NCI-H1694 (cell line): ENCODE measurements at regions not wholly inside any gene's neighbourhood (a gene's known extent, or its start where the extent isn't known, plus 50 kb on each side); places are given as distances from the start of the nearest gene placed in this dataset.
"Not testable (repeated sequence)": the region's sequence is repeated elsewhere in the genome, so short reads cannot be mapped to it uniquely, and the experiment has no call there.

Source experiments
- DNase-seq: peaks from one replicate; lab custom pipeline; 2025; lab: John Stamatoyannopoulos, UW

GRCh38 chr12:47348206-47348605 is 268.4 kb upstream of the AMIGO2 start:
- no peak for DNase-seq

- no peak for DNase-seq
Measured at GRCh38 chr12:47346251-47347019, 266.7 kb upstream of the AMIGO2 start.

- no peak for DNase-seq
Measured at GRCh38 chr12:47343684-47344567, 264.2 kb upstream of the AMIGO2 start.

GRCh38 chr12:47340411-47341015 is 260.8 kb upstream of the AMIGO2 start:
- DNase-seq, result no peak

- DNase-seq, result no peak
Measured at GRCh38 chr12:47337581-47337980, 257.8 kb upstream of the AMIGO2 start.

GRCh38 chr12:47333271-47333858 is 253.6 kb upstream of the AMIGO2 start:
- not testable (repeated sequence) for DNase-seq

GRCh38 chr12:47328831-47329545 is 249.2 kb upstream of the AMIGO2 start:
- DNase-seq, result no peak

- no peak for DNase-seq
Measured at GRCh38 chr12:47326190-47326589, 246.4 kb upstream of the AMIGO2 start.

GRCh38 chr12:47323802-47324201 is 244.0 kb upstream of the AMIGO2 start:
- no peak for DNase-seq

GRCh38 chr12:47321436-47321835 is 241.7 kb upstream of the AMIGO2 start:
- no peak for DNase-seq

- DNase-seq, result no peak
Measured at GRCh38 chr12:47319746-47320145, 240.0 kb upstream of the AMIGO2 start.

- no peak for DNase-seq
Measured at GRCh38 chr12:47318963-47319362, 239.2 kb upstream of the AMIGO2 start.

GRCh38 chr12:47317175-47317915 is 237.6 kb upstream of the AMIGO2 start:
- DNase-seq, result no peak

- DNase-seq, result no peak
Measured at GRCh38 chr12:47316609-47317049, 236.9 kb upstream of the AMIGO2 start.

GRCh38 chr12:47314996-47315395 is 235.2 kb upstream of the AMIGO2 start:
- DNase-seq, result no peak

- DNase-seq, result no peak
Measured at GRCh38 chr12:47312808-47313426, 233.2 kb upstream of the AMIGO2 start.

- no peak for DNase-seq
Measured at GRCh38 chr12:47312147-47312546, 232.4 kb upstream of the AMIGO2 start.

GRCh38 chr12:47311568-47311967 is 231.8 kb upstream of the AMIGO2 start:
- DNase-seq, result no peak

- DNase-seq, result no peak
Measured at GRCh38 chr12:47311010-47311409, 231.3 kb upstream of the AMIGO2 start.

GRCh38 chr12:47308672-47309071 is 228.9 kb upstream of the AMIGO2 start:
- DNase-seq, result no peak
